GM12878 (cell line): ENCODE measurements at regions not wholly inside any gene's neighbourhood (a gene's known extent, or its start where the extent isn't known, plus 50 kb on each side); places are given as distances from the start of the nearest gene placed in this dataset.

Source experiments
- CBFB ChIP-seq: IDR thresholded peaks from 2 replicates; pipeline ENCODE4 v1.6.1; 2016; ENCODE audit warnings: antibody characterized with exemption, low read depth
- EP300 ChIP-seq, 2 experiments: fragments of 150-350 bp in 1 of 2; IDR thresholded peaks; 2 replicates each; pipeline ENCODE4 v1.6.1; 2011 to 2012; ENCODE audit warnings: low read depth in 2 of 2, low read length in 2 of 2, borderline replicate concordance in 1 of 2, improper control_type of control experiment in 1 of 2, inconsistent platforms in 1 of 2; ENCODE audit not compliant: control insufficient read depth in 1 of 2
- EZH2 ChIP-seq: IDR thresholded peaks from 2 replicates; pipeline ENCODE4 v1.6.1; 2012; ENCODE audit warnings: low read depth, mild to moderate bottlenecking, control low read depth, inconsistent platforms, low read length, borderline replicate concordance; ENCODE audit not compliant: control insufficient read depth
- MTA3 ChIP-seq: IDR thresholded peaks from 2 replicates; pipeline ENCODE4 v1.6.1; 2012; ENCODE audit warnings: low read length, inconsistent platforms, borderline replicate concordance
- REST ChIP-seq: IDR thresholded peaks from 2 replicates; pipeline ENCODE4 v1.6.1; 2012; ENCODE audit warnings: mild to moderate bottlenecking, low read depth, low read length
- TF ChIP-seq, protein P1 (sequence below), 3 experiments: IDR thresholded peaks in 2 of 3; conservative IDR thresholded peaks in 1 of 3; 2 replicates each; pipeline ENCODE4 v1.5.1; 2011; ENCODE audit warnings: low read depth in 3 of 3, low read length in 3 of 3, mild to moderate bottlenecking in 3 of 3, control low read depth in 2 of 3, moderate library complexity in 2 of 3, inconsistent platforms in 1 of 3, mixed read lengths in 1 of 3; ENCODE audit not compliant: control insufficient read depth in 2 of 3, insufficient read depth in 1 of 3; ENCODE audit errors: extremely low read depth in 1 of 3
- TF ChIP-seq, protein P2 (sequence below): fragments of 450-650 bp; IDR thresholded peaks from 2 replicates; pipeline ENCODE4 v1.6.1; 2017; ENCODE audit warnings: mild to moderate bottlenecking

GRCh38 chr13:112183532-112184090 is 116.7 kb downstream of the SOX1 start:
- TF ChIP-seq, protein P1, sequence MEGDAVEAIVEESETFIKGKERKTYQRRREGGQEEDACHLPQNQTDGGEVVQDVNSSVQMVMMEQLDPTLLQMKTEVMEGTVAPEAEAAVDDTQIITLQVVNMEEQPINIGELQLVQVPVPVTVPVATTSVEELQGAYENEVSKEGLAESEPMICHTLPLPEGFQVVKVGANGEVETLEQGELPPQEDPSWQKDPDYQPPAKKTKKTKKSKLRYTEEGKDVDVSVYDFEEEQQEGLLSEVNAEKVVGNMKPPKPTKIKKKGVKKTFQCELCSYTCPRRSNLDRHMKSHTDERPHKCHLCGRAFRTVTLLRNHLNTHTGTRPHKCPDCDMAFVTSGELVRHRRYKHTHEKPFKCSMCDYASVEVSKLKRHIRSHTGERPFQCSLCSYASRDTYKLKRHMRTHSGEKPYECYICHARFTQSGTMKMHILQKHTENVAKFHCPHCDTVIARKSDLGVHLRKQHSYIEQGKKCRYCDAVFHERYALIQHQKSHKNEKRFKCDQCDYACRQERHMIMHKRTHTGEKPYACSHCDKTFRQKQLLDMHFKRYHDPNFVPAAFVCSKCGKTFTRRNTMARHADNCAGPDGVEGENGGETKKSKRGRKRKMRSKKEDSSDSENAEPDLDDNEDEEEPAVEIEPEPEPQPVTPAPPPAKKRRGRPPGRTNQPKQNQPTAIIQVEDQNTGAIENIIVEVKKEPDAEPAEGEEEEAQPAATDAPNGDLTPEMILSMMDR (IDR thresholded peaks at IDR 0.05 in 2 of 3, conservative IDR thresholded peaks at IDR 0.05 in 1 of 3; ENCODE audit: control insufficient read depth in 2 of 3, extremely low read depth in 1 of 3, insufficient read depth in 1 of 3, low read depth in 3 of 3, low read length in 3 of 3), result no peak
- no peak for TF ChIP-seq MTA3
- no peak for TF ChIP-seq CBFB
- no peak for TF ChIP-seq EP300 (IDR thresholded peaks at IDR 0.05; ENCODE audit: borderline replicate concordance in 1 of 2, control insufficient read depth in 1 of 2, low read depth in 2 of 2, low read length in 2 of 2)
- no peak for TF ChIP-seq REST
- TF ChIP-seq, protein P2, sequence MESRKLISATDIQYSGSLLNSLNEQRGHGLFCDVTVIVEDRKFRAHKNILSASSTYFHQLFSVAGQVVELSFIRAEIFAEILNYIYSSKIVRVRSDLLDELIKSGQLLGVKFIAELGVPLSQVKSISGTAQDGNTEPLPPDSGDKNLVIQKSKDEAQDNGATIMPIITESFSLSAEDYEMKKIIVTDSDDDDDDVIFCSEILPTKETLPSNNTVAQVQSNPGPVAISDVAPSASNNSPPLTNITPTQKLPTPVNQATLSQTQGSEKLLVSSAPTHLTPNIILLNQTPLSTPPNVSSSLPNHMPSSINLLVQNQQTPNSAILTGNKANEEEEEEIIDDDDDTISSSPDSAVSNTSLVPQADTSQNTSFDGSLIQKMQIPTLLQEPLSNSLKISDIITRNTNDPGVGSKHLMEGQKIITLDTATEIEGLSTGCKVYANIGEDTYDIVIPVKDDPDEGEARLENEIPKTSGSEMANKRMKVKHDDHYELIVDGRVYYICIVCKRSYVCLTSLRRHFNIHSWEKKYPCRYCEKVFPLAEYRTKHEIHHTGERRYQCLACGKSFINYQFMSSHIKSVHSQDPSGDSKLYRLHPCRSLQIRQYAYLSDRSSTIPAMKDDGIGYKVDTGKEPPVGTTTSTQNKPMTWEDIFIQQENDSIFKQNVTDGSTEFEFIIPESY, result no peak
- no peak for TF ChIP-seq EZH2
